ENCODE measurements at regions not wholly inside any gene's neighbourhood (a gene's known extent, or its start where the extent isn't known, plus 50 kb on each side); places are given as distances from the start of the nearest gene placed in this dataset.

DNA sequence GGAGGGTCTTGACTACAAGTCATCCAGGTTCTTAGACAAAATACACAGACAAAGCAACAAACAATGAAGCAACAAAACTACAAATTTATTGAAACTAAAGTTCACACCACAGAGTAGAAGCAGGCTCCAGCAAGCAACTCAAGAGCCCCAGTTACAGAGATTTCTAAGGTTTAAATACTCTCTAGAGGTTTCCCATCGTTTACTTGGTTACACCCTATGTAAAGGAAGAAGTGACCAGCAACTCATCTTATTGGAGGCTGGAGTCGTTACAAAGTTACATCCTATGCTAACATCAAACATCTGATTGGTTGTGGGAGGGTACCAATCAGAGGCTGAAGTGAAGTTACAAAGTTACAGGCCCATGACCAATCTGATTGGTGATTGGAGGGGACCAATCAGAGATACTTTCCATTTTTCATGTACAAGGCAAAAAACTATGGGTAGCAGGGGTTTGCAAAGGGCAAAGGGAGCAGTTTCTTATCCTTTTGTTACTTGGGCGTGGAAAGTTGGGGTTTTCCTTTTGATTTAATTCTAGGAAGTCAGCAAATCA is 2292.6 kb upstream of the C9orf72 start:
- Histone ChIP-seq H3K9me3 (no peaks in the 10 kb centered on the region), H3K4me3 (no peak overlapping the region), H3K4me1 (no peaks in the 10 kb centered on the region), H3K36me3 (no peaks in the 10 kb centered on the region), H3K27ac (no peak overlapping the region), H3K27me3 (no peaks in the 10 kb centered on the region)
- no peak for TF ChIP-seq CTCF (IDR thresholded peaks at IDR 0.05)
- DNase-seq (ENCODE audit: low spot score in 2 of 2), result no peak
- intact Hi-C loops (cut with DNase I), result no loop called here

DNA sequence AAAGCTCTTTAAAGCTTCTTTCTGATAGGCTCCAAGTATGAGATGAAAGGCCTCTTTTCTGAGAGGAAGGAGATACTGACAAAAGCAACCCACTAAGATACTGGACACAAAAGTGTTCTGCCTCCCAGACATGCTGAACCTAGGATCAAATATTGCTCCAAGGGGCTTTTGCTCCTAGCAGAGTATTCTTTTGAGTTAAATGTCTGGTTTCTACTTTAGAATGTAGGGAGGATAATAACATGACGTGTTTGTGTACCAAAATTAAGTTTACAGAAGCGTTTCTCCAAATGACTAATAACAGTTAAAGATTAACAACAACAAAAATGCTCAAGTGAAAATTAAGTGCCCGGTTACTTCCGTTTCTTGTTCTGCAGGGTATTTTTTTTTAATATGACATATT is 2293.3 kb upstream of the C9orf72 start:
- Histone ChIP-seq H3K9me3 (no peaks in the 10 kb centered on the region), H3K27ac (no peak overlapping the region), H3K36me3 (no peaks in the 10 kb centered on the region), H3K4me1 (no peaks in the 10 kb centered on the region), H3K4me3 (no peak overlapping the region), H3K27me3 (no peaks in the 10 kb centered on the region)
- no peak for TF ChIP-seq CTCF (IDR thresholded peaks at IDR 0.05)
- no peak for DNase-seq (ENCODE audit: low spot score in 2 of 2)
- intact Hi-C loops (cut with DNase I), result no loop called here

- H3K4me3 ChIP-seq, result no peak overlapping the region
- no peaks in the 10 kb centered on the region for H3K4me1 ChIP-seq
- intact Hi-C loops (cut with DNase I), result no loop called here
- no peak overlapping the region for H3K27ac ChIP-seq
- no peaks in the 10 kb centered on the region for H3K27me3 ChIP-seq
- TF ChIP-seq CTCF (IDR thresholded peaks at IDR 0.05), result no peak
- no peak for DNase-seq (ENCODE audit: low spot score in 2 of 2)
- no peaks in the 10 kb centered on the region for H3K9me3 ChIP-seq
- H3K36me3 ChIP-seq, result no peaks in the 10 kb centered on the region
These were observed 2300.3 kb upstream of the C9orf72 start for GRCh38 chr9:29873579-29873978.

GRCh38 chr9:29875547-29875946 is 2302.3 kb upstream of the C9orf72 start:
- Histone ChIP-seq H3K27ac (no peak overlapping the region), H3K4me3 (no peak overlapping the region), H3K36me3 (no peaks in the 10 kb centered on the region), H3K27me3 (no peaks in the 10 kb centered on the region), H3K4me1 (no peaks in the 10 kb centered on the region), H3K9me3 (no peaks in the 10 kb centered on the region)
- TF ChIP-seq CTCF (IDR thresholded peaks at IDR 0.05), result no peak
- intact Hi-C loops (cut with DNase I), result no loop called here
- no peak for DNase-seq (ENCODE audit: low spot score in 2 of 2)

GRCh38 chr9:29882767-29883166 is 2309.5 kb upstream of the C9orf72 start:
- no peak for DNase-seq (ENCODE audit: low spot score in 2 of 2)
- no peaks in the 10 kb centered on the region for H3K4me1 ChIP-seq
- H3K36me3 ChIP-seq, result no peaks in the 10 kb centered on the region
- no peaks in the 10 kb centered on the region for H3K27me3 ChIP-seq
- H3K9me3 ChIP-seq, result no peaks in the 10 kb centered on the region
- intact Hi-C loops (cut with DNase I), result no loop called here
- TF ChIP-seq CTCF (IDR thresholded peaks at IDR 0.05), result no peak
- no peak overlapping the region for H3K27ac ChIP-seq
- H3K4me3 ChIP-seq, result no peak overlapping the region

DNA sequence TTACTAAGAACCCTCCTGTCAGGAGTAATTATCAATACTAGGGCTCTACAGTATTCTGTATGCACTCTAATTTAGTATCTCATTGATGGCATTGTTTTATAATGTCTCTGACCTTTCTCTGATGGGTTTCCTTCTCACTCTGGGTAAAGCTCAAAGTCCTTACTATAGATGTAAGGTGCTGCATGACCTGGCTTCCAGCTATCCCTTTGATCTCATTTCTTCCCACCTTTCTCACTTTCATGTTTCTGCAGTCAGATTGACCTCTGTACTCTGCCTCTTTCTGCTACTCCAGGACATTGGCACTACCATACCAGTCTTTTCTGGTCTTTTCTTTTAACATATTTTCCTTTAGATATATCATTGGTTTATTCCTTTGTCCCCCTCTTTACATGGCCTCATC is 2332.8 kb upstream of the C9orf72 start:
- no peak overlapping the region for H3K4me3 ChIP-seq
- no peaks in the 10 kb centered on the region for H3K27me3 ChIP-seq
- no peaks in the 10 kb centered on the region for H3K9me3 ChIP-seq
- no peaks in the 10 kb centered on the region for H3K4me1 ChIP-seq
- no peak for DNase-seq (ENCODE audit: low spot score in 2 of 2)
- no peak overlapping the region for H3K27ac ChIP-seq
- no peaks in the 10 kb centered on the region for H3K36me3 ChIP-seq
- no peak for TF ChIP-seq CTCF (IDR thresholded peaks at IDR 0.05)
- intact Hi-C loops (cut with DNase I), result no loop called here

Data from ascending aorta (tissue), 2 donors.